T-helper 2 cell treated with Interferon-gamma antibody and Interleukin-4, amounts not matched to agents 5 μg/mL and 100 μg/mL, for 36 hours (primary cell): ENCODE measurements at regions not wholly inside any gene's neighbourhood (a gene's known extent, or its start where the extent isn't known, plus 50 kb on each side); places are given as distances from the start of the nearest gene placed in this dataset.
"Not testable (repeated sequence)": the region's sequence is repeated elsewhere in the genome, so short reads cannot be mapped to it uniquely, and the experiment has no call there.

Experiments used
- DNase-seq: peaks from one replicate; pipeline ENCODE4 v3.0.0; 2021; ENCODE audit warnings: low spot score
- H3K27ac Mint-ChIP-seq: one replicate; pipeline ENCODE4 v1.8.0; 2021; ENCODE audit warnings: mild to moderate bottlenecking, mixed read lengths
- H3K27me3 Mint-ChIP-seq: one replicate; pipeline ENCODE4 v1.8.0; 2021; ENCODE audit warnings: low read depth, mixed read lengths
- H3K36me3 Mint-ChIP-seq: one replicate; pipeline ENCODE4 v1.8.0; 2021; ENCODE audit warnings: low read depth, mixed read lengths
- H3K4me1 Mint-ChIP-seq: one replicate; pipeline ENCODE4 v1.8.0; 2021; ENCODE audit warnings: low read depth, mixed read lengths
- H3K4me3 Mint-ChIP-seq: one replicate; pipeline ENCODE4 v1.8.0; 2022; ENCODE audit warnings: mild to moderate bottlenecking, moderate library complexity, mixed read lengths
- H3K9me3 Mint-ChIP-seq: one replicate; pipeline ENCODE4 v1.8.0; 2021; ENCODE audit warnings: mixed read lengths

DNA sequence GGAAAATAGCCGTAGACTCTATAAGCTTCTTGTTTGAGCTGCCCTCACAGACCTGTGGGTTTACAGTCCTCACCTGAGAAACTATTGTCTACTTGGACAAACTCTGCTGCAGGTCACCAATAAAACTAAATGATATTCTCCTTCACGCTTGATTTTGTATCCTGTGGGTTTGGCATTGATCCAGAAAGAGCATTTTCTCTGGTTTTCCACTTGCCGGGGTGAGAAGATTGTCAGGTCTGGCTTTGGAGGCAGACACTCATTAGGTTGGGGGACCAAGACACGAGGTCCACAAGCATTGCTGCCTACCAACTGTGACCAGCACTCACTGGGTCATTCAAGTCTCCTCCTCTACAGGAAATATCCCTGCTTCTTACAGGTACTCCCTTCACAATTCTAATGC is 68.5 kb downstream of the CDC14C start:
- H3K4me1 Mint-ChIP-seq: no peaks in the 10 kb centered on the region
- no peak overlapping the region for H3K27ac Mint-ChIP-seq
- no peaks in the 10 kb centered on the region for H3K36me3 Mint-ChIP-seq
- peaks cover 3% of the 10 kb centered on the region for H3K9me3 Mint-ChIP-seq
- DNase-seq: no peak
- H3K4me3 Mint-ChIP-seq: no peak overlapping the region
- H3K27me3 Mint-ChIP-seq: no peaks in the 10 kb centered on the region

DNA sequence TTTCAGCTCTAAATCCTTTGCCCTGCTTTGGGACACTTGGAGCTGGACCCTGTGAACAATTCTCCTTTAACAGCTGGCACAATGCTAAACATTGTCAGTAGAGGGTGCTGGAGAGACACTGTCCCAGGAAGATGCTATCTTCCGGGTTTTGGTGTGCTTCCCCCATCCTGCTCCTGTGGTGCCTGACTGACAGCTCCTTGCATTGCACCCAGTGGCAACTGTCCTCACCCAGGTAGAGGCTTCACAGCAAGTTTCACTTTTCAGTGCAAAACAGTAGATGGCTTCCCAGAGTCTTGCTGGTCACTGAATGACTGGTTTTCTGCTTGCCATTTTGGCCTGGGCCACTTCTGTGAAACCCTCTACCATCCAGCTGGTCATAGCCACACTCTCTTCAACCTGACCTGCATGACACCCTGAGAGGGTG is 77.3 kb downstream of the CDC14C start:
- no peak overlapping the region for H3K27ac Mint-ChIP-seq
- H3K4me1 Mint-ChIP-seq: no peaks in the 10 kb centered on the region
- no peaks in the 10 kb centered on the region for H3K36me3 Mint-ChIP-seq
- no peak overlapping the region for H3K4me3 Mint-ChIP-seq
- DNase-seq: peak; percentile 3
- H3K27me3 Mint-ChIP-seq: no peaks in the 10 kb centered on the region
- peaks cover 8% of the 10 kb centered on the region for H3K9me3 Mint-ChIP-seq

DNA sequence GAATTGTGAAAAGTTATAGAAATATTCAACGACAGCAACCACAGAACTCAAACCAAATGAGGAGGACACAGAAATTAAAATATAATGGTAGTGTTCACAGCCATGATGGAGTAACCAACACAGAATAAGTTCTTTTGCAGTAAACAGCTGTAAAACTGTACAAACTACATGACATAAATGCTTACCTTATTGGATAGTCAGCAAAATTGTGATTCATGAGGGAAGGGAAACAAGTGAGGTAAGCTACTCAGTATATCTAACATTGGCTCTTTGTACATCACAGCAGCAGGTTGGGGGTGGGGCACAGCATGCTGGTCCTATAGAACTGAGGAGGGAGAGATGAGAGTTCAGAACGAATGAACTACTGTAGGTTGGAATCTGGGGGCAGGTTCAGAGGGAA is 86.4 kb downstream of the CDC14C start:
- H3K27ac Mint-ChIP-seq: no peak overlapping the region
- H3K9me3 Mint-ChIP-seq: peaks cover 6% of the 10 kb centered on the region
- H3K27me3 Mint-ChIP-seq: no peaks in the 10 kb centered on the region
- no peak for DNase-seq
- H3K4me3 Mint-ChIP-seq: no peak overlapping the region
- no peaks in the 10 kb centered on the region for H3K4me1 Mint-ChIP-seq
- no peaks in the 10 kb centered on the region for H3K36me3 Mint-ChIP-seq

DNA sequence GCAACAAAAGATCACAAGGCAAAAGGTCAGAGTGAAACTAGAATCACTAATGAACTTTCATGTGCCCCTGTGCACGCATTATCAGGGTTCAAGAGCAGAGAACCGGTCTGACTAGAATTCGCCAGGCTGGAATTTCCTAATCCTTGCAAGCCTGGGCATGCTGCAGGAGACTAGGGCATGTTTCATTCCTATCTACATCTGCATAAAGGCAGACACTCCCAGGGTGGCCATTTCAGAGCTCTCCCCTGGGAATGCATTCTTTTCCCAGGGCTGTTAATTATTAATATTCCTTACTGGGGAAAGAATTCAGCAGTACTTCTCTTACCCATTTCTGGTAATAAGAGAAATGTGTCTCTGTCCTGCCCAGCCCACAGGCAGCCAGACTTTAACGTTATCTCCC is 90.5 kb downstream of the CDC14C start:
- Mint-ChIP-seq H3K27me3 (no peaks in the 10 kb centered on the region), H3K4me3 (no peak overlapping the region), H3K4me1 (no peaks in the 10 kb centered on the region), H3K9me3 (peaks cover 6% of the 10 kb centered on the region), H3K36me3 (no peaks in the 10 kb centered on the region), H3K27ac (no peak overlapping the region)
- DNase-seq: no peak

DNA sequence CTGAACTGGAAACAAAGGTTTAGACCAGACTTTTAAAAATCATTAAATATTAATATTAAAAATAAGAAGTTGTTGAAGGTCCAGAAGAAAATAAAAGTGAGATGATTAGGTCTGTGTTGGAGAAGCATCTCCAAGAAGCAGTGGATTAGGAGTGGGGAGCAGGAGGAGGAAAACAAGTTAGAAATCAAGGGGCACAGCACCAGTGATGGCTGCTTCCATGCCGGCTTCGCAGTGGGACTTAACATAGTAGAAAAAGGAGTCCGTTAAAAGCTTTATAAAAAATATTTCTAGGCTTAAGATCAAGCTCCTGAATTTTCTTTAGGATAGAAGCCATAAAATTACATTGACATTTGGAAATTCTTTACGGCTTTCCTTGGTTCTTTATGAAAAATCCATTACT is 95.8 kb downstream of the CDC14C start:
- Mint-ChIP-seq H3K4me3 (no peak overlapping the region), H3K36me3 (no peaks in the 10 kb centered on the region), H3K9me3 (peaks cover 6% of the 10 kb centered on the region), H3K27ac (no peak overlapping the region), H3K27me3 (no peaks in the 10 kb centered on the region), H3K4me1 (no peaks in the 10 kb centered on the region)
- no peak for DNase-seq

DNA sequence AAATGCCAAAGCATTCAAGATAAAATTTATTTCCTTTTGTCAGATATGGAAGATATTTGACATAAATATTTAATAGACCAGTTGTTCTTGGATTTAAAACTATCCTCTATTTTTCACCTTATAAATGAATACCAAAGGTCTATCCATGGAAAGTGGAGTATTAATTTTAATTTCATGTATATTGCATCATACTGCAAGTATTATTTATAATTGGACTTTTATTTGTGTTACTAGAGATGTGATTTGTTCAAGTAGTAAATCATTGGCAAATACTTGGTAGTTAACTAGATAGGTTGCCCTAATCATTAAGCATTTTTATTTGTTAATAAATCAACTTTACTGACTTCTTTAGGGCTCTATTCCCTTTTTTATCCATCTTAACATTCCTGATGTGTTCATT is 98.1 kb downstream of the CDC14C start:
- DNase-seq: no peak
- Mint-ChIP-seq H3K27me3 (no peaks in the 10 kb centered on the region), H3K27ac (no peak overlapping the region), H3K36me3 (no peaks in the 10 kb centered on the region), H3K4me1 (no peaks in the 10 kb centered on the region), H3K4me3 (no peak overlapping the region), H3K9me3 (no peaks in the 10 kb centered on the region)

DNA sequence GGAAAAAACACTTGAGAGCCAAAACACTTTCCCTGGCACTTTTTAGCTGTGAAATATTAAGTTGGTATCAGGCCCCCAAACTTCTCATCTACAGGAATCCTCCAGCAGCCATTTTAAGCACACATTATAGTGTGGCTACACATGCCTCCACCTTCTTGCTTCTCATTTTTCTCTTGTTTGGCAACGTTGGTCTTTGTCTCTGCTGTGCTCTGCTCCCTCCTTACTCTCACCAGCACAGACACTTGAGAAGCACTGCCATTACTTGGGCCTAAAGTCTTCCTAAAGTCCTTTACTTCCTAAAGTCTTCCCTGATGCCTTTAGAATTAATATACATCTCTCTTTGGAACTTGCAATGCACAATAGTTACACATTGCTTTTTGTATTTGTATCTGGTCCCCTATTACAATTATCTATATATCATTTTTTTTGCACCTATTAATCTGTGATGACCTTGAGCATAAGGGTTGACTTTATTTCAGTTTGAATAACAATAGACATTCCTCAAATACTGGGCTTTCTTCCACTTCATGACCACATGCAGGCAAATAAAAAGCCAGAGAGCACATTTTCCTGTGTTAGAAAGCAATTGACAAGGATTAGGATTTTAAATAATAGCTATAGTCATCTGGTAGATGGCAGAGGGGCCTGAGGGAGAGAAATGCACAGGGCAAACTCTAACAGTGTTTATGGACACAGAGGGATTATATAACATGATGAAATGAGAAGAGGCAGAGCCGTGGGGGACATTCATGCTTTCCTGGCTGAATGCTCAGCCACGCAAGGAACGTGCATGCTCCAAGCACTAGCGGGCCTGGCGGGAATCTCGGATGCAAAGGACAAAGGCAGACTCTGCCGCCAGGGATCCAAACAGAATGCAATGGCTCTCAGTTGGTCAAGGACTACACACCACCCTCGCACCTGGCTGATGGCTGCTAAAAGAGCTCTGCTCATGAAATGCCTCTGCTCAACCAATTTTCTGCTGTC is 99.3 kb downstream of the CDC14C start:
- Mint-ChIP-seq H3K9me3 (no peaks in the 10 kb centered on the region), H3K36me3 (no peaks in the 10 kb centered on the region), H3K4me3 (no peak overlapping the region)

DNA sequence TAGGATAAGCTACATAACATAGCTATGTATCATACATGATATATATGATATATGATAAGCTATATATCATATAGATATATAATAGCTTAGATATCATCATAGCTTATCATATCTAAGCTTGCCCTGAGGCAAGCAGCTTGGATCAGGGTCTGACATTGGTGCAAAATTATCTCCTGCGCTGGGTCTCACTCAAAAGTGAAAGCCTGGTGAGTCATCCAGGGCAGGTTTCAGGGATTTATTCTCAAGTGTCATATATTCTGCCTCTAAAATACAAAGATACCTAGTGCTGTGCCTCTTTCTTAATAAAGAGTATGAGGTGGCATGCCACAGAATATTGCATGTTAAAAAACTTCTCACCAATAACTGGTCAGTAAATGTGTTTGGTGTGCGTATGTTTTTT is 105.9 kb downstream of the CDC14C start:
- no peaks in the 10 kb centered on the region for H3K9me3 Mint-ChIP-seq
- DNase-seq: no peak
- no peaks in the 10 kb centered on the region for H3K36me3 Mint-ChIP-seq
- no peaks in the 10 kb centered on the region for H3K27me3 Mint-ChIP-seq
- no peaks in the 10 kb centered on the region for H3K4me1 Mint-ChIP-seq
- H3K27ac Mint-ChIP-seq: no peak overlapping the region
- no peak overlapping the region for H3K4me3 Mint-ChIP-seq

More for the DNA sequence above, 99.3 kb downstream of the CDC14C start:
- DNase-seq: no peak
- Mint-ChIP-seq H3K27ac (no peak overlapping the region), H3K4me1 (no peaks in the 10 kb centered on the region), H3K27me3 (no peaks in the 10 kb centered on the region)

DNA sequence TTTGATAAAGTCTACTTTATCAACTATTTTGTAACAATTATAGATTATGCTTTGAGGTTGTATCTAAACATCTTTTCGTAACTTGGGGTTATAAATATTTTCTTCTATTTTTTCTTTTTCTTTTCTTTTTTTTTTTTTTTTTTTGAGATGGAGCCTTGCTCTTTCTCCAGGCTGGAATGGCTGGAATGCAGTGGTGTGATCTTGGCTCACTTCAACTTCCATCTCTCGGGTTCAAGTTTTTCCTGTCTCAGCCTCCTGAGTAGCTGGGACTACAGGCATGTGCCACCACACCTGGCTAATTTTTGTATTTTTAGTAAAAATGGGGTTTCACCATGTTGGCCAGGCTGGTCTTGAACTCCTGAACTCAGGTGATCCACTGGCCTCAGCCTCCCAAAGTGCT is 108.8 kb downstream of the CDC14C start:
- H3K27me3 Mint-ChIP-seq, H3K4me3 Mint-ChIP-seq, DNase-seq, H3K36me3 Mint-ChIP-seq, H3K4me1 Mint-ChIP-seq, H3K9me3 Mint-ChIP-seq, H3K27ac Mint-ChIP-seq: not testable (repeated sequence)

DNA sequence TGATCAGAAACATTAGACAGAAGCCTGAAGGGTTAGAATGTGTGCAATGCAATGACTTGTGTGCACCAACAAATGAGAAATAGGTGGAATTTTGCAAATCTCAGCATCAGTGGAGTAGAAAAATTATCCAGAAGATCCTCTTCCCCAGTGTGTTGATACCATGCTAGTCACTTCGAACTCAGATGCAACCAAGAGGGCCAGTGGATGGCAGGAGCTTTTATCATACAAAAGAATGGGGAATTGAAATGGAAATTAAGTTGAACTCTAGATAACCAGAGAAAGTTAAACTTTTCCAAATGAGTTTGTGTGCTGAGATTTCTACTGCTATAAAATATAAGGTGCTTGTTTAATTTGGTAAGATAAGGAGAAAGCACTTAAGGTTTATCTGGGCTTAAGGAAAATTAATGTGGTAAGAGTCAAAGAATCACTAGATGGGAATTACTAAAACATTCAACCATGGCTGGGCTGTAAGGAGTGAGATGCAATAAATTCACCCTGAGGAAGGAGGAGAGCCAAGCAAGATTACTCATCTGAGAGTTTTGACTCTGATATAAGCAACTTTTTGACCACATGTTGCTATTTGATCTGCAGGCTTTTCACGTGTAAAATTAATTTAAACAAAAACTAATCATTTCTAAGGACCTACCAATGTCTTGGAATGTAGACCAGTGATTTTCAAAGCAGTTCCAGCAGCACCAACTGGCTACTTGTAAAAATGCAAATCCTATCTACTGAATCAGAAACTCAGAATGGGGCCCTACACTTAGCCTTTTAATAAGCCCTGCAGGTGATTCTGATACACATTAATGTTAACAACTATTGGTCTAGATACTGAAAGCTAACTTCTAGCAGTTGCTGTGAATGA is 113.2 kb downstream of the CDC14C start:
- Mint-ChIP-seq H3K9me3 (no peaks in the 10 kb centered on the region), H3K4me3 (no peak overlapping the region), H3K27me3 (no peaks in the 10 kb centered on the region), H3K27ac (no peak overlapping the region), H3K4me1 (no peaks in the 10 kb centered on the region), H3K36me3 (no peaks in the 10 kb centered on the region)
- DNase-seq: no peak

DNA sequence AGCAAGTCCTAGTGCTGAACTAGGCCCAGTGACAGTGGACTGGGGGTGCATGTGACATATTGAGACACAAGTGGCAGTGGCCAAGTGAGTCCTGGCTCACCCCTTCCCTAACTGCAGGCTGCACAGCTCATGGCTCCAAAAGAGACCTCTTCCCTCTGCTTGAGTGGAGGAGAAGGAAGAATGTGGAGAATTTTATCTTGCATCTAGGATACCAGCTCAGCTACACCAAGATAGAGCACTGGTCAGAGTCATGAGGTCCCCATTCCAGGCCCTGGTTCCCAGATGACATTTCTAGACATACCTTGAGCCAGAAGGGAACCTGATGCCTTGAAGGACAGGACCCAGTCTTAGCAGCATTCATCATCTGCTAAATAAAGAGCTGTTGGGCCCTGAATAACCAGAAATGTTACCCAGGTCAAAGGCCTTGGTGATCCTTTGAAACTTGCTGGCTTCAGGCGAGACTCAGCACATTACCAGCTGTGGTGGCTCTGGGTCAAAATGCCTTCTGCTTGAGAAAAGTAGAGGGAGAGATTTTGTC is 114.5 kb downstream of the CDC14C start:
- Mint-ChIP-seq H3K4me3 (no peak overlapping the region), H3K4me1 (no peaks in the 10 kb centered on the region), H3K9me3 (no peaks in the 10 kb centered on the region), H3K36me3 (no peaks in the 10 kb centered on the region), H3K27me3 (no peaks in the 10 kb centered on the region), H3K27ac (no peak overlapping the region)
- DNase-seq: no peak

DNA sequence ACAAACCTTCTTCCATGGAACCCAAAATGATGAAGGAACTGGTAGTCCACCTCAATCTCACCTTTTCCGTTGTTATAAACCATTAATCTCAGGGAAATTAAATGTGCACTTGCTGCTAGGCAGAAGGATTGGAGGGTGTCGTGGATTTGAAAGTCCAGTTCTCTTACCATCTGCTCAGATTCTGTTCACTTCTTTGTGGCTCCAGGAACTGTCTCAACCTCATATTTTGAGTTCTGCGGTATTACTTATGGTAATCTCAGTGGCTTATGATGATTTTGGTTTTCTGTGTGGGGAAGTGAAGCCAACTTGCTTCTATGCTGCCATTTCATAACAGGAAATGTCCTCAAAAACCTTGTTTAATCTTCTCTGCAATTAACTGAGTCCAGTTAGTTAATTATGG is 136.4 kb downstream of the CDC14C start:
- no peak overlapping the region for H3K27ac Mint-ChIP-seq
- peaks cover 15% of the 10 kb centered on the region for H3K9me3 Mint-ChIP-seq
- H3K4me1 Mint-ChIP-seq: no peaks in the 10 kb centered on the region
- no peaks in the 10 kb centered on the region for H3K36me3 Mint-ChIP-seq
- no peak overlapping the region for H3K4me3 Mint-ChIP-seq
- no peaks in the 10 kb centered on the region for H3K27me3 Mint-ChIP-seq
- no peak for DNase-seq

DNA sequence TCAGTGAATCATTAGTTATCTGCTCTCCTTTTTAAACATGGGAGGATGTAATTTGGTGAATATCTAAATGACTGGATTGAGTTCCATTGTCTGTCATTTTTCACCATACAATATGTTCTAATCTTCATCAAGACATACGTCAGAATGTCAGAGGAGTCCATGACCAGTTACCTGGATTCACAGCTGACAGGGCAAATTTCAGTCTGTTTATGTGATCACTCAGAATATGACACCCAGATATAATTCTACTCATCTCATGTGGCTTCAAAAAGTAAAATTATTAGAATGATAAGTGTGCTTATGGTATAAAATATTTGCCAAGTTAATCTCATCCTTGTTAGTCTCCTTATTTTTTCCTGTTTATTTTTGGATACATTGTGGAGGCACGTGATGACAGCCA is 150.2 kb downstream of the CDC14C start:
- H3K36me3 Mint-ChIP-seq: no peaks in the 10 kb centered on the region
- H3K4me1 Mint-ChIP-seq: no peaks in the 10 kb centered on the region
- no peak for DNase-seq
- H3K27ac Mint-ChIP-seq: no peak overlapping the region
- no peak overlapping the region for H3K4me3 Mint-ChIP-seq
- peaks cover 3% of the 10 kb centered on the region for H3K9me3 Mint-ChIP-seq
- H3K27me3 Mint-ChIP-seq: no peaks in the 10 kb centered on the region

DNA sequence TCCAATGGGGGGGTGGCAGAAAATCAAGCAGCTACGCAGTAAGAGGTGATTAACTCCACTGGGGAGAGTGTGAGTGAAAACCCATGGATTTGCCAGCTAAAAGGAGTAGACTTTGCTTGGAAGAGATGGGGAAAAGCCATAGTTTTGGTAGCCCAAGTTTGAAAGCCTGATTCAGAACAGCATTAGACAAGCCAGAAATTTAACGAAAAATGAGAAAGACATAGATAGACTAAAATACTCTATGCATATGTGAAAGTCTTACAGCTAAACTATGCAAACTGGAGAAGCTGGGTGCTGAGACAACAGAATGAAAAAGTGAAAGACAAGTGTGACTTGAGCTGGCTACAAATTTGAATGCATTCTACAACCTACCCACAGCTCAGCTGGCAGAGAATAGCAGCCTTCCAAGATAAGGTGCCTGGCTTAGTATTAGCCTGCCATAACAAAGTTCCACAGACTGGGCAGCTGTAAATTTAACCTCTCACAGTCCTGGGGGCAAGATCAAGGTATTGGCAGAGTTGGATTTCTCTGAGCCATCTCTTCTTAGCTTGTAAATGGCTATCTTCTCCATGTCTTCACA is 156.6 kb downstream of the CDC14C start:
- Mint-ChIP-seq H3K4me3 (no peak overlapping the region), H3K27ac (no peak overlapping the region), H3K4me1 (no peaks in the 10 kb centered on the region), H3K9me3 (peaks cover 6% of the 10 kb centered on the region), H3K36me3 (no peaks in the 10 kb centered on the region), H3K27me3 (no peaks in the 10 kb centered on the region)
- no peak for DNase-seq
